Muscle of leg (tissue), 3 donors: ENCODE measurements at regions not wholly inside any gene's neighbourhood (a gene's known extent, or its start where the extent isn't known, plus 50 kb on each side); places are given as distances from the start of the nearest gene placed in this dataset.
A peak's percentile ranks its signal among the peaks of the same experiment; 100 is the strongest.

Experiments used
- DNase-seq: peaks from one replicate; pipeline ENCODE4 v3.0.0; 2013
- H3K27ac ChIP-seq: one replicate; pipeline ENCODE4 v1.5.1; 2013; ENCODE audit warnings: mild to moderate bottlenecking, low read length, control low read depth
- H3K27me3 ChIP-seq: one replicate; pipeline ENCODE4 v1.6.1; 2013; ENCODE audit warnings: low read length; ENCODE audit not compliant: control insufficient read depth, insufficient read depth
- H3K36me3 ChIP-seq: one replicate; pipeline ENCODE4 v1.6.1; 2013; ENCODE audit warnings: low read length; ENCODE audit not compliant: control insufficient read depth, insufficient read depth
- H3K4me1 ChIP-seq: one replicate; pipeline ENCODE4 v1.6.1; 2013; ENCODE audit warnings: low read length; ENCODE audit not compliant: control insufficient read depth, insufficient read depth
- H3K4me3 ChIP-seq: one replicate; pipeline ENCODE4 v1.5.1; 2013; ENCODE audit warnings: low read length, control low read depth
- H3K9me3 ChIP-seq: replicated peaks from 2 replicates; pipeline ENCODE4 v1.6.1; 2013; ENCODE audit warnings: low read depth, low read length; ENCODE audit not compliant: control insufficient read depth
- WGBS: methylation state at CpG from one replicate; pipeline ENCODE4 v1.1.5; 2013; ENCODE audit warnings: missing lambda C conversion rate; ENCODE audit not compliant: insufficient coverage; 5-methylcytosine and 5-hydroxymethylcytosine counted together

DNA sequence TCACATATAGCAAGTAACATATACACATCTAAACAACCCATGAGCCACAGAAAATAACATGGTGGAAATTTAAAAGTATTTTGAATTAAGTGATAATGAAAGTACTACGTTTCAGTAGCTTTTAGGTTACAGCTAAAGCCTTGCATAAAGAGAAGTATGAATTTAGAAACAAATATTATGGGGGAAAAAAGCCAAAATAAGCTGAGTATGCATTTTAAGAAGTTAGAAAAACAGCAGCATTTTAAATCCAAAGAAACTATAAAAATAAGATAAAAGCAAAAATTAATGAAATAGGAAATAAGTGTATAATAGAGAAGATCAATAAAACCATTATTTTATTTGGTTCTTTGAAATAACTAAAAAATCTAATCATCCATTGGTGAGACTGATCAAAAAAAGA lies 89.8 kb upstream of the ARHGEF7 start:
- no peak overlapping the region for H3K27ac ChIP-seq
- H3K36me3 ChIP-seq = no peaks in the 10 kb centered on the region
- no peak overlapping the region for H3K4me3 ChIP-seq
- DNase-seq = no peak
- H3K27me3 ChIP-seq = no peaks in the 10 kb centered on the region
- peaks cover 17% of the 10 kb centered on the region for H3K9me3 ChIP-seq
- no CpG with 5 or more reads among the region's 1 CpG for WGBS
- peaks cover 3% of the 10 kb centered on the region for H3K4me1 ChIP-seq

DNA sequence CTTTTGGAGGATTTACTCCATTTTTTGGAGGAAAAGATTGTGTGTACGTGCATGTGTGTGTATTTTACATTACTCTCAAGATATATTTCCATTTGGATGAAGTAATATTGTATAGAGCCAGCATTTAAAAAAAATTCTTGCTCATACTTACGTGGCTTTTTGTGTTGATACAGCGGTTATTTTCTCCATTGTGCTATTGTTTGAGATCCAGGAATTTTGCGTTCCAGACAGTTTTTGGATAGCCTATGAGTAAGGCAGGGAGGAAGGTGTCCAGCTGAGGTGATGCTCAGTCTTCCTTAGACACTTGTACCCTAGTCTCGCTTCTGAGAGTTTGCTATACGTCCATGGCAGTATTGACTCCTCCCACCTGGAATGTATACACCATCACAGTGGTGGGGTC lies 92.2 kb upstream of the ARHGEF7 start:
- DNase-seq = no peak
- H3K27ac ChIP-seq = no peak overlapping the region
- H3K9me3 ChIP-seq = peaks cover 22% of the 10 kb centered on the region
- no peak overlapping the region for H3K4me3 ChIP-seq
- 74% methylated on average over 3 of the region's 6 CpGs for WGBS
- peaks cover 3% of the 10 kb centered on the region for H3K4me1 ChIP-seq
- no peaks in the 10 kb centered on the region for H3K27me3 ChIP-seq
- no peaks in the 10 kb centered on the region for H3K36me3 ChIP-seq

DNA sequence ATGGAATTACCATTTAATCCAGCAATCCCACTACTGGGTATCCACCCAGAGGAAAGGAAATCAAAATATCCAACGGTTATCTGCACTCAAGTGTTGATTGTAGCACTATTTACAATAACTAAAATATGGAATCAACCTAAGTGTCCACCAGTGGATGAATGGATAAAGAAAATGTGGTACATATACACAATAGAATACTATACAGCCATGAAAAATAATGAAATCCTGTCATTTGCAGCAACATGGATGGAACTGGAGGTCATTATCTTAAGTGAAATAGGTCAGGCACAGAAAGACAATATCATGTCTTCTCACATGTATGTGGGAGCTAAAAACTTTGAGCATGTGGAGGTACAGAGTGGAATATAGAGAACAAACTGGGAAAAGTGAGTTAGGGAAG lies 92.9 kb upstream of the ARHGEF7 start:
- no CpG with 5 or more reads among the region's 1 CpG for WGBS
- Histone ChIP-seq H3K36me3 (no peaks in the 10 kb centered on the region), H3K9me3 (peaks cover 22% of the 10 kb centered on the region), H3K27me3 (no peaks in the 10 kb centered on the region), H3K4me1 (peaks cover under 1% of the 10 kb centered on the region), H3K4me3 (no peak overlapping the region), H3K27ac (no peak overlapping the region)
- DNase-seq = no peak

DNA sequence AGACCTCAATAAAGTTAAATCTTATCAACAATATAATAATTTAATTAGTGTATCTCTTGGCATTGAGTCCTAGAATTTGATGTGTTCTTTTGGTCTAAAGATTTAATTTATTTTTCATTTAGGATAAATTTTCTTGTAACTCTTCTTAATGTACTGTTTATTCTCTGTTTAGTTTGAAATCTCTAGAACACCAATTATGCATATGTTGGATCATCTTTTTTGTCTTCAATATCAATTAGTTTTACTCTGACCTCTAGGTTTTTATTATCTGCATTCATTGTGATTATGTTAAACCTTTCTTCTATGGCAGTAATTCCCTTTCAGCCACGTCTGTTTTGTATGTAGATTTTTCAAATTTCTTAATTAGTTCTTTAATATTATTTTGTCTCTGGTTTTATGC lies 93.8 kb upstream of the ARHGEF7 start:
- H3K27me3 ChIP-seq = no peaks in the 10 kb centered on the region
- no peaks in the 10 kb centered on the region for H3K36me3 ChIP-seq
- no peak overlapping the region for H3K27ac ChIP-seq
- WGBS = no CpG with 5 or more reads among the region's 1 CpG
- no peak overlapping the region for H3K4me3 ChIP-seq
- no peaks in the 10 kb centered on the region for H3K4me1 ChIP-seq
- no peak for DNase-seq
- peaks cover 22% of the 10 kb centered on the region for H3K9me3 ChIP-seq

DNA sequence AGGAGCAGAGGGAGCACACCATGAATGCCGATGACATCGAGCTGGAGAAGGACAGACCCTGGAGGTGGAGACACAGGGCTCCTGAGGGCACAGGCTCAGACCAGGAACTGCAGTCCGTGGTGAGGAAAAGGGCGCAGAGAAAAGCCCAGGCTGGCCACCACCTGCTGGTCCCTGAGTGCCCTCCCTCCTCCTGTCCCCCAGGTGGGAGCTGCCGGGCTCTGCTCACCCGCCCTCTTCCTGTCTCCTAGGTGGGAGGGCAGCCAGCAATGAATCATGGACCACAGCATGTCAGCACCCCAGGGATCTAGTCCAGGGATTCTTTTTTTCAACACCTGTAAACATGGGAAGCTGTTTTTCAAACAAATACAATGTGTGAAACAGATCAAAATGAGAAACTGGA lies 94.6 kb upstream of the ARHGEF7 start:
- H3K36me3 ChIP-seq = no peaks in the 10 kb centered on the region
- WGBS = 85% methylated on average over 6 of the region's 6 CpGs
- H3K4me1 ChIP-seq = no peaks in the 10 kb centered on the region
- no peak overlapping the region for H3K27ac ChIP-seq
- H3K9me3 ChIP-seq = peaks cover 22% of the 10 kb centered on the region
- DNase-seq = no peak
- H3K27me3 ChIP-seq = no peaks in the 10 kb centered on the region
- no peak overlapping the region for H3K4me3 ChIP-seq

DNA sequence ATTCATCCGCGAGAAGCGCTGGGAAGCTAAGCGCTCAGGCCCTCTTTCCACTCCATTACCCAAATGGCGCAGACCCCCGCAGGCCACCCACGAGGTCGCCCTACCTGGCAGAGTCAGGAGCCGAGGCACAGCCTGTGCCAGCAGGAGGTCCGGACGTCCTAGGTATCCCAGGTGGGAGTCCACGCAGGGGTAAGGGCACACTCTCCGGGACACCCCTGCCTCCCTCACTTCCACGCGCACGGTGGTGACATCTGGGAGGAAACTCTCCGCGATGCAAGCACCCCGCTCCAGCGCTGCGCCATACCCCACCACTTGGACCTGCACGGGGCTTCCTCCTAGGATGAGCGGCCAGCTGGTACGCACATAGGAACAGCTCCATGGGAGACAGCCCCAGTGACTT lies 95.1 kb upstream of the ARHGEF7 start:
- DNase-seq = no peak
- H3K27me3 ChIP-seq = no peaks in the 10 kb centered on the region
- WGBS = 98% methylated on average over 24 of the region's 24 CpGs
- no peaks in the 10 kb centered on the region for H3K4me1 ChIP-seq
- peaks cover 22% of the 10 kb centered on the region for H3K9me3 ChIP-seq
- H3K27ac ChIP-seq = no peak overlapping the region
- no peaks in the 10 kb centered on the region for H3K36me3 ChIP-seq
- no peak overlapping the region for H3K4me3 ChIP-seq

DNA sequence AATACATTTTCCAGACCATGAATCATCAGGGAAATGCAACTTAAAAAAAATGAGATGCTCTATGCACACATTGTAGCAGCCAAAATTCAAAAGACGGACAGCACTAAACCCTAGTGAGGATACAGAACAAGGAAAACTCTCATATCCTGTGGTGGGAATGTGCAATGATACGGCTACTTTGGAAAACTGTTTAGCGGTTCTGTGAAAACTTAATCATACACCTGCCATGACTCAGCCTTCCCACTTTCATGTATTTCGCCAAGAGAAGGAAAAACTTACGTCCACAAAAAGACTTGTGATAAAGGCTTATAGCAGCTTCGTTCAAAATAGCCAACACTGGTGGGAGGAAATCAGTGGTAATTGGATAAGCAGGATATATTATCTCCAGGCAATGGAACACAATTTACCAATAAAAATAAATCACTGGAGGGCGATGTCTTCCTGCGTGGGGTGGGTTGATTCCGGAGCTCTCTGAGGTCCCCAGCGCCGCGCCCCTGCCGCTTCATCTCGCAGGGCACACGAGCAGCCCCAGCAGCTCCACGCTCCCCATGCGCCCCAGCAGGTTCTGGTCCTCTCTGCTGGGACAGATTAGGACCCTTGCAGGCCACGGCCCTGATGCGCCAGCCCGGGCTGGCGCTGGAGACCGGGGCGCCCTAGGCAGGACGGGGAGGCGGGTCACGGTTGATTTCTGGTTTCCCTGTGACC lies 97.2 kb upstream of the ARHGEF7 start:
- H3K9me3 ChIP-seq = peaks cover 21% of the 10 kb centered on the region
- no peak overlapping the region for H3K4me3 ChIP-seq
- no peaks in the 10 kb centered on the region for H3K36me3 ChIP-seq
- no peaks in the 10 kb centered on the region for H3K27me3 ChIP-seq
- DNase-seq = no peak
- no peak overlapping the region for H3K27ac ChIP-seq
- no peaks in the 10 kb centered on the region for H3K4me1 ChIP-seq
- 89% methylated on average over 16 of the region's 26 CpGs for WGBS

DNA sequence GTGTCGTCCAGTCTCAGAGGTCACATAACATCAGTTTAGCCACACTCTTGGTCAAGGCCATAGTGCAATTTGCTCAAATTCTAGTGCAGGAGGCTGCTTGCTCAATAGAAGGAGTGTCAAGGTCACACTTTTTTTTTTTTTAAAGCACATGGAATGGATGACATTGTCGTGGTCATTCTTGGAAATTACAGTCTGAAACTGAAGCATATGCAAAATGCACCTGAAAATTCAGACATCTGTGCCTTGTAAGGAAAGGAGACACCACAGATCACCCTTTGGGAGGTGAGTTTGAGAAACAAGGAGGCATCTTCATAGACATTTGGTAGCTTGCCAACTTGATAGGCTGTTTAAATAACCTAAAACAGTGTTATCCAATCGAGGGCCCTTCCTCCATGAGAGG lies 98.3 kb upstream of the ANKRD10 start:
- no peak for DNase-seq
- WGBS = 80% methylated on average over 1 of the region's 3 CpGs
- no peaks in the 10 kb centered on the region for H3K36me3 ChIP-seq
- H3K4me1 ChIP-seq = peaks cover 3% of the 10 kb centered on the region
- H3K4me3 ChIP-seq = no peak overlapping the region
- H3K9me3 ChIP-seq = peaks cover 2% of the 10 kb centered on the region
- no peak overlapping the region for H3K27ac ChIP-seq
- H3K27me3 ChIP-seq = no peaks in the 10 kb centered on the region

DNA sequence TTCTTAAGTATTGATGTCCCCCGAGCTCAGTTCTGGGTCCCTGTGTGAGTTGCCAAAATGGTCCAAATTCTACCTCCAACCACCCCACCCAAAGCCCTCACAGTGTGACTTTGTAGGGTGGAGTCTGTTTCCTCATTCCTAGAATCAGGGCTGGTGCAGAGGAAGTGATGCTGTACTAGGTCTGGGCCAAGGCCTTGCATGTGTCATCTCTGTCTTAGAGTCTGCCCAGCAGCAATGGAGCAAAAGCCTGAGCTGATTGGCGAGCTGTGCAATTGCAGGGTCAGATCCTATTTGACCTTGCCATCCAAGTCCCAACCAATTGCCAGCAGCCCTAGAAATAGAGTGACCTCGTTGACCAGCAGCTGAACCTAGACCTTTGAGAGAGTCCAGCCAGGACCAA lies 97.0 kb upstream of the ANKRD10 start:
- Histone ChIP-seq H3K27ac (no peak overlapping the region), H3K36me3 (no peaks in the 10 kb centered on the region), H3K4me1 (peaks cover 11% of the 10 kb centered on the region), H3K9me3 (peaks cover 2% of the 10 kb centered on the region), H3K27me3 (no peaks in the 10 kb centered on the region), H3K4me3 (no peak overlapping the region)
- DNase-seq = no peak
- WGBS = 52% methylated on average over 2 of the region's 3 CpGs

DNA sequence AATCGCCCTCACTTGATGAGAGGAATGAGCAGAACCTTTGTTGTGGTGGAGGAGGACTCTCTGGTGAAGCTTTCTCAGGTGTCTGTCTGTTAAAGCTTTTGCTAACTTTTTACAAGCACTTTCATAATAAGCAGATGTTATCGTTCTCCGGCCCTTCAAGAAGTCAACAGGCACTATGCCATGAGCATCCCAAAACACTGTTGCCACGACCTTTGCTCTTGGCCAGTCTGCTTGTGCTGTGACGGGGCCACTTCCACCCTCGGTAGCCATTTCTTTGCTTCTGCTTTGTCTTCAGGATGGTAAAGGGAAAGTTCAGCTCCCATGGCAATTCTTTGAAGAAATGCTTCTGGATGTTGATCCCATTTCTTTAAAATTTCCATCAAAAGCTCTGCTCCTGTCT lies 93.5 kb upstream of the ANKRD10 start:
- H3K36me3 ChIP-seq = no peaks in the 10 kb centered on the region
- no peaks in the 10 kb centered on the region for H3K27me3 ChIP-seq
- H3K4me1 ChIP-seq = peaks cover 33% of the 10 kb centered on the region
- no peak for DNase-seq
- WGBS = 60% methylated on average over 1 of the region's 6 CpGs
- H3K9me3 ChIP-seq = peaks cover 2% of the 10 kb centered on the region
- no peak overlapping the region for H3K4me3 ChIP-seq
- peak overlapping the region; percentile 22 for H3K27ac ChIP-seq

DNA sequence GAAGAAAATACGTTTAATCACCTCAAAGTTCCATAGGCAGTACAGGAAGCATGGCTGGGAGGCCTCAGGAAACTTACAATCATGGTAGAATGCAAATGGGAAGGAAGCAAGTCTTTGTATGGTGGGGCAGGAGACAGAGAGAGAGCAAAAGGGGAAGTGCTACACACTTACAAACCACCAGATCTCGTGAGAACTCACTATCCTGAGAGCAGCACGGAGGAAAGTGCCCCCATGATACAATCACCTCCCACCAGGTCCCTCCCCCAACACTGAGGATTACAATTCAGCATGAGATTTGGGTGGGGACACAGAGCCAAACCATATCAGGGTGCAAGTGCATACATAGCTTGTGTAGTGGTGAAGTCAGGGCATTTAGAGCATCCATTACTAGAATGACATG lies 92.3 kb upstream of the ANKRD10 start:
- Histone ChIP-seq H3K9me3 (no peaks in the 10 kb centered on the region), H3K4me3 (no peak overlapping the region), H3K4me1 (peaks cover 33% of the 10 kb centered on the region), H3K27me3 (no peaks in the 10 kb centered on the region), H3K36me3 (no peaks in the 10 kb centered on the region), H3K27ac (peak overlapping the region; percentile 98)
- no peak for DNase-seq
- no CpG with 5 or more reads among the region's 3 CpGs for WGBS
